ENCODE measurements at regions not wholly inside any gene's neighbourhood (a gene's known extent, or its start where the extent isn't known, plus 50 kb on each side); places are given as distances from the start of the nearest gene placed in this dataset.

GRCh38 chr9:79809316-79809876 is 237.6 kb downstream of the TLE4 start:
- TF ChIP-seq Cebpa-rat (IDR thresholded peaks at IDR 0.05), result no peak
- H3K9ac ChIP-seq, result no peak overlapping the region
- no peaks in the 10 kb centered on the region for H3K9me3 ChIP-seq (replicated peaks in 1 of 11)
- peak overlapping the region in 7 of 11 experiments; percentile 52 to 92 (median 85); a peak in 11 of 22 replicates for H3K4me2 ChIP-seq
- peaks cover 38 to 66% (median 53%) of the 10 kb centered on the region in 10 experiments for H3K4me1 ChIP-seq
- H4K20me1 ChIP-seq, result no peaks in the 10 kb centered on the region
- no peak overlapping the region for H3K4me3 ChIP-seq
- H3K36me3 ChIP-seq, result no peaks in the 10 kb centered on the region
- H3K27me3 ChIP-seq, result no peaks in the 10 kb centered on the region
- peak overlapping the region in 2 of 11 experiments; percentile 10 to 85; a peak in 3 of 22 replicates for H3K27ac ChIP-seq

DNA sequence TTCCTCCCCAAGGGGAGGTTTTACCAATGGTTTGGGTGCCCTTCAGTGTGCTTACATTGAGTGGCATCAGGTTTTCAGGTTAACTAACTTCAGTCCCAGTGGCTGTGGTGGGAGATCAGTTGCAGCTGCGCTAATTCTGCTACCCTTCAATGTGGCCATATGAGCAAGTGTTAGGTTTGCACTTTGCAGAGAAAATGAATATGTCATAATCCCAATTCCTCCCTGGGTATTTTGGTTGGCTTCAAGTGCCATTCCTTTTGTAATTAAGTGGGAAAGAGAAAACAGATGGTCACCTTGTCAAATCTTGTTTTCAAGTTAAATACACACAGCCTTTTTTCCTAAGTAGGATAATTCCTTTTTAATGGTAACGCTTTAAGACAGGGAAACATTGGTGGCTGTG is 236.2 kb downstream of the TLE4 start:
- Histone ChIP-seq H3K36me3 (no peaks in the 10 kb centered on the region), H4K20me1 (no peaks in the 10 kb centered on the region), H3K9ac (no peak overlapping the region), H3K4me1 (peaks cover 26 to 51% (median 39%) of the 10 kb centered on the region in 10 experiments), H3K9me3 (replicated peaks in 1 of 11) (peaks cover 0 to 12% (median under 1%) of the 10 kb centered on the region in 11 experiments; a peak in 7 of 22 replicates), H3K27me3 (no peaks in the 10 kb centered on the region), H3K4me3 (no peak overlapping the region), H3K4me2 (peak overlapping the region in 2 of 11 experiments; percentile 3 to 11; a peak in 1 of 22 replicates), H3K27ac (no peak overlapping the region)
- TF ChIP-seq Cebpa-rat (IDR thresholded peaks at IDR 0.05), result no peak

DNA sequence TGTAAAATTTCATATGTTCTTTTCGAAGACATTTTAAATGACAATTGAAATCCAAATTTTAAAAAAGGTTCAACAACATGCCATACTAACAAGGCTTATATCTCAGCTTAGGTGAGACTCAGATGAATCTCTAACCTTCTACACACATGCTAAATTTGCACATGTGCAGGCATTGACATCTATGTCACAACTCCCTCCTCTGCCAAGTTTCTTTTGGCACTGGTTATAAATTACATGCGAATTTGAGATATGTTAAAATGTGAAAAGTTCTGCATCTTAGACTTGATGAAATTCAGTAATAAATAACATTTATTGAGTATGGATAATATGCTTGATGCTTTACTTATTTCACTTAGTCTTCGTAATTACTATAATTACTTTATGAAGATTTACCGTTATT is 234.3 kb downstream of the TLE4 start:
- Histone ChIP-seq H3K36me3 (no peaks in the 10 kb centered on the region), H3K4me1 (peaks cover 17 to 42% (median 32%) of the 10 kb centered on the region in 10 experiments), H3K27me3 (no peaks in the 10 kb centered on the region), H3K9me3 (replicated peaks in 1 of 11) (peaks cover 0 to 15% (median 5%) of the 10 kb centered on the region in 11 experiments; a peak in 7 of 22 replicates), H3K27ac (no peak overlapping the region), H3K9ac (no peak overlapping the region), H4K20me1 (no peaks in the 10 kb centered on the region), H3K4me3 (no peak overlapping the region), H3K4me2 (peak overlapping the region in 2 of 11 experiments; percentile 27 to 34; a peak in 2 of 22 replicates)
- TF ChIP-seq Cebpa-rat (IDR thresholded peaks at IDR 0.05), result no peak

GRCh38 chr9:79801459-79801858 is 229.7 kb downstream of the TLE4 start:
- Histone ChIP-seq H3K27ac (no peak overlapping the region), H4K20me1 (no peaks in the 10 kb centered on the region), H3K4me1 (peaks cover 6 to 26% (median 16%) of the 10 kb centered on the region in 10 experiments; a peak in 16 of 20 replicates), H3K27me3 (no peaks in the 10 kb centered on the region), H3K4me3 (no peak overlapping the region), H3K9ac (no peak overlapping the region), H3K4me2 (peak overlapping the region in 8 of 11 experiments; percentile 18 to 60 (median 26); a peak in 11 of 22 replicates), H3K9me3 (replicated peaks in 1 of 11) (peaks cover 0 to 15% (median 5%) of the 10 kb centered on the region in 11 experiments; a peak in 7 of 22 replicates), H3K36me3 (no peaks in the 10 kb centered on the region)
- no peak for TF ChIP-seq Cebpa-rat (IDR thresholded peaks at IDR 0.05)

GRCh38 chr9:79800578-79800977 is 228.8 kb downstream of the TLE4 start:
- no peaks in the 10 kb centered on the region for H3K27me3 ChIP-seq
- peaks cover 0 to 15% (median 5%) of the 10 kb centered on the region in 11 experiments; a peak in 7 of 22 replicates for H3K9me3 ChIP-seq (replicated peaks in 1 of 11)
- H3K4me2 ChIP-seq, result peak overlapping the region in 9 of 11 experiments; percentile 18 to 60 (median 28); a peak in 16 of 22 replicates
- no peak overlapping the region for H3K4me3 ChIP-seq
- H3K9ac ChIP-seq, result no peak overlapping the region
- H3K4me1 ChIP-seq, result peaks cover 6 to 20% (median 13%) of the 10 kb centered on the region in 10 experiments; a peak in 15 of 20 replicates
- H4K20me1 ChIP-seq, result no peaks in the 10 kb centered on the region
- no peaks in the 10 kb centered on the region for H3K36me3 ChIP-seq
- H3K27ac ChIP-seq, result no peak overlapping the region
- TF ChIP-seq Cebpa-rat (IDR thresholded peaks at IDR 0.05), result no peak

DNA sequence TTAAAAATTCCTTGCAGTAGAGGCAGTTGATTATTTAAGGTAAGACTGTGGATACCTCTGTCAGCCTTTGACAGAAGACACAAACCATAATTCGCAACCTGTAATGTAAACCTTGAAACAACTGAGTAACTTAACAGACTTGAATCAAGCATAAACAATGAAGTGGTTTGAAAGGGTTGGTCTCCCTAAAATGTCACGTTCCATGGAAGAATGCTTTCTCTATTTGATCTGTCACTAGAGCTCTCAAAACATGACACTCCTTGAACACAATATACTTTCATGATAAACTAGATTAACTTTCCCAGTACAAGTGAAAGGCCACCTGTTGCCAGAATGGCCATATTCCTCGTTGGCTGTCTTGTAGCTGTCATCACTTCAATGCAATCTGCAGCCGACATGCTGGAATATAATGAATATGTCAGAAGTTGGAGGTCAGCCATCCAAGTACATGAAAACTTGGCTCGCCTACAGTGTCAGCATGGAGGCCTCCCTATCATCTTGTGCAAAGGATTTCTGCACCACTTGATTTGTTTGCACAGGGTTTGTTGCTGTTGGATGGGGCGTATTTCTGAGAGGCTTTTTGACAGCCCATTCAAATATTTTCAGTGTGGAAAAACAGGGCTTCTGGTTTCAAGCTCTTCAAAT is 228.0 kb downstream of the TLE4 start:
- no peak for TF ChIP-seq Cebpa-rat (IDR thresholded peaks at IDR 0.05)
- no peak overlapping the region for H3K27ac ChIP-seq
- H3K4me3 ChIP-seq, result no peak overlapping the region
- H3K9me3 ChIP-seq (replicated peaks in 1 of 11), result peaks cover 0 to 15% (median 5%) of the 10 kb centered on the region in 11 experiments; a peak in 7 of 22 replicates
- H4K20me1 ChIP-seq, result no peaks in the 10 kb centered on the region
- no peak overlapping the region for H3K4me2 ChIP-seq
- H3K4me1 ChIP-seq, result peaks cover 6 to 20% (median 13%) of the 10 kb centered on the region in 10 experiments; a peak in 15 of 20 replicates
- no peaks in the 10 kb centered on the region for H3K36me3 ChIP-seq
- no peaks in the 10 kb centered on the region for H3K27me3 ChIP-seq
- H3K9ac ChIP-seq, result no peak overlapping the region

DNA sequence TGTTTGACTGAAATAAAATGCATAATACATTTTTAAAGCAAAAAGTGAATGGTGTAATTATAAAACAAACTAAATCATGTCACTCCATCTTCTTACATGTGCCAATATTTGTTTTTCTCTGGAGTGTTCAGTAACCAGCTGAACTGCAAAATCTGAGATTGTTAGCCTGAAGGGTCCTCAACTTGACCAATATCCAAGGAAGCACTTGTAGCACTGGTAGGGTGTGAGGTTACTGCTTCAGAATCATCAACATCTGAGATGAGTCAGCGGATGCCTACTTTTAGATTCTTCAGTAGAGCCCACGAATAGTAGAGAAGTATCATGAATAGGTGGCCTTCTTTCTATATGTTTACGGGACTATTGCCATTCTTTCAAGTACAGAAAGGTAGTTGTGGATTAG is 226.7 kb downstream of the TLE4 start:
- Histone ChIP-seq H3K4me3 (no peak overlapping the region), H3K27ac (no peak overlapping the region), H3K9me3 (replicated peaks in 1 of 11) (peaks cover 0 to 9% (median 5%) of the 10 kb centered on the region in 11 experiments; a peak in 7 of 22 replicates), H3K36me3 (no peaks in the 10 kb centered on the region), H3K9ac (no peak overlapping the region), H3K4me2 (no peak overlapping the region), H4K20me1 (no peaks in the 10 kb centered on the region), H3K4me1 (peaks cover 6 to 20% (median 13%) of the 10 kb centered on the region in 10 experiments; a peak in 15 of 20 replicates), H3K27me3 (no peaks in the 10 kb centered on the region)
- TF ChIP-seq Cebpa-rat (IDR thresholded peaks at IDR 0.05), result no peak

DNA sequence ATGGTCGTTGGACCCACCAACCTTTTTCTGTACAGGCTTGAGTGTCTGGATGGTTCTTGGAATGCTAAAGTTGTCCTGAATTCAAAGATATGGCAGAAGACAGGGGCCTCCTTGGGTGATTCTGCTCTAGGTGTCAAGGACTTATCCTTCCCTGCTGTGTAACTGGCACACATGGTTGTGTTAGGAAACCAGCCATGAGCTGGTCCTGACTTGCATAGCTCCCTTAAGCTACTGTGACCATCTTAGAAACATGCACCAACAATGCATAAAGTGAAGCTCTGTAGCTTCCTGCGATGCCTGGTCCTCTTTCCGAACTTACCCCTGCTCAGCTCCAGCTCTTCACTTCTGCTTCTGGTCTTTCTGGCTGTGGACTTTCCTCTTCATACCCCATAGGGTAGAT is 224.6 kb downstream of the TLE4 start:
- Histone ChIP-seq H3K27ac (no peak overlapping the region), H3K36me3 (no peaks in the 10 kb centered on the region), H3K4me1 (peaks cover 6 to 13% (median 9%) of the 10 kb centered on the region in 10 experiments; a peak in 15 of 20 replicates), H3K27me3 (no peaks in the 10 kb centered on the region), H3K9me3 (replicated peaks in 1 of 11) (no peaks in the 10 kb centered on the region), H3K9ac (no peak overlapping the region), H3K4me2 (no peak overlapping the region), H4K20me1 (no peaks in the 10 kb centered on the region), H3K4me3 (no peak overlapping the region)
- no peak for TF ChIP-seq Cebpa-rat (IDR thresholded peaks at IDR 0.05)

GRCh38 chr9:79788662-79789061 is 216.9 kb downstream of the TLE4 start:
- H3K4me1 ChIP-seq, result no peaks in the 10 kb centered on the region
- no peaks in the 10 kb centered on the region for H3K27me3 ChIP-seq
- H3K4me3 ChIP-seq, result no peak overlapping the region
- H3K36me3 ChIP-seq, result 0 out of 22 replicates have a peak, but pooled peaks cover 0 to 3% (median 0%) of the 10 kb centered on the region in 11 experiments
- no peak for TF ChIP-seq Cebpa-rat (IDR thresholded peaks at IDR 0.05)
- H3K4me2 ChIP-seq, result no peak overlapping the region
- peaks cover 10 to 34% (median 22%) of the 10 kb centered on the region in 11 experiments for H3K9me3 ChIP-seq (replicated peaks in 1 of 11)
- H4K20me1 ChIP-seq, result no peaks in the 10 kb centered on the region
- no peak overlapping the region for H3K9ac ChIP-seq
- H3K27ac ChIP-seq, result no peak overlapping the region

Measured in BLaER1 treated with 17β-estradiol and CSF1 and Interleukin-3, amounts not matched to agents 10 nM and 100 nM (cell line).